GM18861 (cell line): ENCODE measurements at regions not wholly inside any gene's neighbourhood (a gene's known extent, or its start where the extent isn't known, plus 50 kb on each side); places are given as distances from the start of the nearest gene placed in this dataset.
"Not testable (repeated sequence)": the region's sequence is repeated elsewhere in the genome, so short reads cannot be mapped to it uniquely, and the experiment has no call there.

Experiments
- ATAC-seq: cut with Tn5 transposase; IDR thresholded peaks from one replicate; pipeline ENCODE4 v1.9.1; 2021; ENCODE audit not compliant: unreplicated experiment

GRCh38 chr4:133597251-133597650 is 448.2 kb downstream of the PCDH10 start:
- ATAC-seq = no peak

GRCh38 chr4:133596459-133596858 is 447.4 kb downstream of the PCDH10 start:
- no peak for ATAC-seq

DNA sequence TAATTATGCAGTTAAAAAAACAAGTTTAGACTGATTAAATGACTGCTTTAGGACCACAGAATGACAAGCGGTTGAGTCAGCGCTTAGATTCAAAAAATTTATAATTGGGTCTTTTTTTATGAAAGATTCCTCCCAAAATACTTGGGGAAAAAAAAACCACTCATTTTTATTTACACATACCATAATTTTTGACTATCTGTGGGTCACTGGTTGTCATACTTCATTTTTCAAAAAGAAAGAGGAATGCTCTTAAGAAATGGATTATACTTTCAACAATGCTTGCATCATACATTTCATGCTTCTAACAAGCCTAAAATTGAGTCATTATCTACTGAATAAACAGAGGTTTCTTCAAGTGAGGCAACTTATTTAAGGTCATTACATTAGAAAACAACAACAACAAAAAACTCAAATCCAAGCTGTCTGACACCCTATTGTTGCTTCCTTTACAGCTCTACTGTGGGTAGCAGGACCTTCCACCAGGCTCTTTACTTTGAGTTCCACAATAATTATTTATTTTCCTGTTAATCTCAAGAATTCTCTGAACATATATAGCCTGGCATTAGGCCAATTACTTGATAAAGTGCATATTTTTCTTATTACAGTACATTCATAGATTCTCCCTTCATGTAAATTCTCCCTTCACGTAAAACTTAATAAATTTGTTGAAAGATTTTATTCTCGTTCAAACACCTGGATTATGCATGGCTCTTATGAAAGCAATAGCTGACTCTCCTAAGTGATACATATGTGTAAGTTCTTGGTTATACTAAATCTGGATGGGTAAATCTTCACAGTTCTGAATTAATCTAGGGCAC is 445.5 kb downstream of the PCDH10 start:
- ATAC-seq = no peak

- ATAC-seq = no peak
Observed at GRCh38 chr4:133593764-133594163, 444.7 kb downstream of the PCDH10 start.

DNA sequence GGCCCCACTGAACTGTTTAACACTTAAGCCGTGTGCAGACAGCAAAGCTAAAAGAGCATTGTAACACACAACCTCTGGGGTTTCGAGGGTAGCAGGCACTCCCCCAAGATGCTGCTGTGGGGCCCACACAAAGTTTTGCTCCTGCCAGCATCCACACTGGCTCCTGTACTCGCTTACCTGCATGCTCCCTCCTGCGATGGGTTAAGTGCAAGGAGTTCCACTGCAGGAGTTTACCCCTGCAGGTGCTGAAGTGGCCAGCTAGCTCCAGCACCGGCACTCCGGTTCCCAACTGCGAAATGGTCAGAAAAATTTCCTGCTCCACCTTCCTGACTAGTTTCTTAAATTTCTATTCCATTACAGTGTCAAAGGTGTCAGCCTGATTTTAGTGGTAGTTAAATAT is 443.5 kb downstream of the PCDH10 start:
- ATAC-seq = no peak

DNA sequence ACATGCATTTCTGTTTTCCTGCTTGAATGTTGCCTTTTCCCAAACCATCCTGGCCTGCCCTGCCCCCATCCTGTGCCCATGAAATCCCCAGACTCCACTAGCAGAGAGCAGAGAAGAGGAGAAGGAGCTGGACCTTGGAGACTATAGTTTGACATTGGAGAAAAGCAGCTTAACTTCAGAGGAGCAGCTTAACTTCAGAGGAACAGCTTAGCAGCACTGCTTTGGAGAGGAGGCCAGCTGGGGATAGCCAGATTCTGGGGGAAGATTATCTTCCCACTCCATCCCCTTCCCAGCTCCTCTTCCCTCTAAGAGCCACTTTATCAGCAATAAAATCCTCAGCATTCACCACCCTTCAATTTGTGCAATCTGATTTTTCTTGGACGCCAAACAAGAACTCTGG is 443.0 kb downstream of the PCDH10 start:
- no peak for ATAC-seq

DNA sequence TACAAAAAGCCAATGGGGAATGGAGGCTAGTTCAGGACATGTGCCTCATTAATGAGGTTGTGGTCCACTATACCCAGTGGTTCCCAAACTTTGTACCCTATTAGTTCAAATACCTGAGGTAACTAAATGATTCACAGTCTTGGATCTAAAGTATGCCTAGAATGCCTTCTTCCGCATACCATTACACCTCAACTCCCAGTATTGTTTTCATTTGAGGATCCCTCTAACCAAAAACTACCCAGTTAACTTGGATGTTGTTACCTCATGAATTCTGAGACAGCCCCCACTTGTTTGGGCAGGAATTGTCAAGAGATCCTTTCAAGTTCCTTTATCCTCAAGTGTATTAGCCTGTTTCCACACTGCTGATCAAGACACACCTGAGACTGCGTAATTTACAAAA is 439.2 kb downstream of the PCDH10 start:
- no peak for ATAC-seq

GRCh38 chr4:133585323-133585722 is 436.2 kb downstream of the PCDH10 start:
- ATAC-seq = no peak

DNA sequence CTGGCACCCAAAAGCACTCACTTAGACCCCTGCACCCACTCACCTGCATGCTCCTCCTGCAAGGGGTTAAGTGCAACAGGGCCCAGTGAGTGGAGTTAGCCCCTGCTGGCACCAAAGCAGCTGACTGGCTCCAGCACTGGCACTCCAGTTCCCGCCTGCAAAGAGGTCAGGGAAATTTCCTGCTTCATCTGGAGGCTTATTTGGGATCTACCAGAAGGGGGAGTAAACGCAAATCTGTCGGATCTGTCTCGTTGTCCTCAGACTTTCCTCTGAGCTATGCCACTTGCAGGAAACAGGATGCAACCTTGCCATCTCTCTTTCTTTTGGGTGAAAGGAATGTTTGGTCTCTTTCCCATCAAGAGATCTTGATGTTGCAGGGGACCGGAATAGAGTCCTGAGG is 435.6 kb downstream of the PCDH10 start:
- ATAC-seq = no peak

DNA sequence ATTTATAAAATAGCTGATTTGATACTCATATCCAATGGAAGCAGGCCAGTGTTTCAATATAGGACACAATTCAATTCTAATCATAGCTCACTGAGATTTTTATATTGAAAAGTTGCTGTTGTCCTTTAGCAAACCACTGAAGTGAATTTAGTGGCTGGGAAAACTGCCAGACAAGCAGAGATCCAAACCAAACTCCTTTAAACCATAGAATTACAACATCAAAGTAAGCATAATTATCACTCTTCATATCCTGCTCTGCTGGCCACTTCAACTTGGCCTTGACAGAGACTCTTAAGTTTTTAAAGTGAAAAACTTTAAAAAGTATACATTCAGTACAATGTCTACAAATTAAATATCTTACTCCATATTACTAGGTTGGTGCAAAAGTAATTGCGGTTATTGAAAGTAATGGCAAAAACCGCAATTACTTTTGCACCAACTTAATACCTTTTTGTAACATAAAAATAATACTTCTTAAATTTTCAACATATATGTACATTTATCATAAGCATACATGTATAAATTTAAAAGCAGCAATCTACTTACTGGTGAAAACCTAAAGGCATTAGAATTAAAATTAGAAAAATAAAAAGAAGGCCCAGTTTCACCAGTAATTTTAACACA is 433.0 kb downstream of the PCDH10 start:
- no peak for ATAC-seq

DNA sequence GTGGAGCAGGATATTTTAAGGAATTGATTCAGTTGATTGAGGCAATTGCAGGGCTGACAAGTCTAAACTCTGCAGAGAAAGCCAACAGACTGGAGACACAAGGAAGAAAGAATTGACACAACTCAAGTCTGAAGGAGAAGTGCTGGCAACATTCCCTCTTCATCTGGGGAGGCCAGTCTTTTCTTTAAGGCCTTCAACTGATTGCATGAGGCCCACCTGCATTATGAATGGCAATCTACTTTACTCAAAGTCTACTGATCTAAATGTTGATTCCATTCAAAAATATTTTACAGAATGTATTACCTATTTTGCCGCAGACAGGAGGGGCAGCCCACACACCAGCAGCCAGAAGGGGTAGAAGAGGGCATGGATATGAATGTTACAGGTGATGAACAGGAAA is 425.2 kb downstream of the PCDH10 start:
- ATAC-seq = no peak

GRCh38 chr4:133565379-133565778 is 416.3 kb downstream of the PCDH10 start:
- ATAC-seq = no peak

DNA sequence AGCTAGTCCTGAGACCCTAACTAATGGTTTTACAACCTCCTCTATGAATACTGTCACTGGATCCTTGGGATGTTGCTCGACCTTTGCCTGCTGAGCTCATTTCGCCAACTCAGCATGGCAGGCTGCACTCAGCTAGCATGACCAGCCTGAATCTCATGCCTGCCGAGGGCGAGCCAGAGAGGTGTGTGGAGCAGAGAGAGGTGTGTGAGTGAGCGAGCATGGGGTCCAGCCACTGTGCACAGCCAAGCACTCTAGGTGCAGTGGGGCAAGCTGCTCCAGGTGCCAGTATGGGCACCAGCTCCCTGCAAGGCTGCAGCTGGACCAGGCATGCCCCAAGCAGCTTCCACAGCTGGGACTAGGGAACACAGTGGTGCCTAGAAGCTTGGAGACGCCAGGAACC is 410.9 kb downstream of the PCDH10 start:
- no peak for ATAC-seq

DNA sequence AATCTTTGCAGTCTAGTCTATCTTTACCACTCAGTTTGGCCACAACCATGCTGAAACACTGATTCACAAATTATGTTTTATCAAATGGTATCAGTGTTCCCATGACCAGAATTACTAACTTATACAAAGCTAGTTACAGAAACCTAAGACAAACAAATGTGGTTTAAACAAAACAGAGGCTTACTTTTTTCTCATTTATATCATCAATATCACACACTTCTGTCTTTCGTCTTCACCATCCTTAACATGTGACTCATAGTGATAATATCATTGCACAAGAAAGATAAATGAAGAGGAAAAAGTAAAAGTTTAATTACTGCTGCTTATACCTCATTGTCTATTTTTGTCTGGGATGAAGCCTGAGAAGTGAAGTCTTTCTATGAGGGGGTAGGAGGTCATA is 406.6 kb downstream of the PCDH10 start:
- no peak for ATAC-seq

DNA sequence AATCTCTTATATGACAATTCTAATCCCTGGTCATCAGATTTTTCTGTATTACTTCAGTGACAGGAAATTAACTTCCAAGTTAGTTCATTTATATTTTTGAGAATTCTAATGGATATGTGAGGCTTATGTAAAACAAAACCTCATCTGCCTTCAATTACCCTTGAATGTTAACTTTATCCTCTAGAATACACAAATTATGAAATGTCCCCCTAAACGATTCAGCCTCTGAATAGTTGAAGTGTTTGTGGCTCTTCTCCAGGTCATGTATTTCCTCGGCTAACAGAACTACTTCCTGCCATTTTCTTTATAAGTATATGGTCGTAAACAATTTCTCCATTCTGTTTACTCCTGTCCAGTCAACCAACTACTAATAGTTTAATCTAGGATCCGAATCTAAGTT is 401.3 kb downstream of the PCDH10 start:
- ATAC-seq = no peak

- no peak for ATAC-seq
Observed at GRCh38 chr4:133544097-133544496, 395.0 kb downstream of the PCDH10 start.

GRCh38 chr4:133537780-133538281 is 388.7 kb downstream of the PCDH10 start:
- no peak for ATAC-seq

DNA sequence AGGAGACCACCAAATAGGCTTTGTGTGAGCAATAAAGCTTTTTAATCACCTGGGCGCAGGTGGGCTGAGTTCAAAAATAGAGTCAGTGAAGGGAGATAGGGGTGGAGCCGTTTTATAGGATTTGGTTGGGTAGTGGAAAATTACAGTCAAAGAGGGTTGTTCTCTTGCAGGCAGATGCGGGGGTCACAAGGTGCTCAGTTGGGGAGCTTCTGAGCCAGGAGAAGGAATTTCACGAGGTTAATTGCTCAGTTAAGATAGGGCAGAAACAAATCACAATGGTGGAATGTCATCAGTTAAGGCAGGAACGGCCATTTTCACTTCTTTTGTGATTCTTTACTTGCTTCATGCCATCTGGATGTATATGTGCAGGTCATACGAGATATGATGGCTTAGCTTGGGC is 385.1 kb downstream of the PCDH10 start:
- ATAC-seq = not testable (repeated sequence)

- ATAC-seq = no peak
Observed at GRCh38 chr4:133524369-133524768, 375.3 kb downstream of the PCDH10 start.

- ATAC-seq = no peak
Observed at GRCh38 chr4:133513901-133514300, 364.8 kb downstream of the PCDH10 start.

DNA sequence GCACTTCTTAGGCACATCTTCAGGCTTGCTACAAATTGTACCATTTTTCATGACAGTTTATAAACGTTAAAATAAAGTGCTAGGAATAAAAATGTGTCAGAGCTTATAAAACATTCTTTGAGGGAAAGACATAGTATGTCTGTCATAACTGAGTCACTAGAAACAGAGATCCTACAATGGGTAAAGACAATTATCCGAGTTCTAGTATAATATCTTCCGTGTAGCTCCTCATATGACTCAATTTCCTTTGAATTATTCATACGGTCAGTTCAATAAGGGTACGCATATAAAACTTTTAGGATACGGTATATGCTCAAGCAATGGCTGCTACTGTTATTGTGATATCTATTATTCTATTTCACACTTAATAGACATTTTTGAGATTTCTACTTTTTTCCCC is 349.1 kb downstream of the PCDH10 start:
- no peak for ATAC-seq

DNA sequence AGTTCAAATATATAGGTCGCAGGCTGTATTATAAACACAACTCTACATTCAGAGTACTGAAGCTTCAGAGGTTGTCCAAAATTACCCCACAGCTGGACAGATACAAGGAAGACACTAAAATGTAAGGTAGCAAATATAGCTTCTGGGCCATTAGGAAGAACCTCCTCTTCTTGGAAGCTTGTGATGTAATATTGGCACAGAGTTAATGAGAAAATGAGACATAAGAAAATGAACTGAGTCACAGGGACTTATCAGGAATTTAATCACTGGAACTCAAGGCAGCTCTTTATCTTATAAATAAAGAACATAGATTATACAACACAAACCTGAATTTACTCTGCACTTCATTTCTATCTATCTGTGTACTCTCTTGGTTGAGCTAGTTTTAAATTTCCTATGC is 344.7 kb downstream of the PCDH10 start:
- no peak for ATAC-seq

DNA sequence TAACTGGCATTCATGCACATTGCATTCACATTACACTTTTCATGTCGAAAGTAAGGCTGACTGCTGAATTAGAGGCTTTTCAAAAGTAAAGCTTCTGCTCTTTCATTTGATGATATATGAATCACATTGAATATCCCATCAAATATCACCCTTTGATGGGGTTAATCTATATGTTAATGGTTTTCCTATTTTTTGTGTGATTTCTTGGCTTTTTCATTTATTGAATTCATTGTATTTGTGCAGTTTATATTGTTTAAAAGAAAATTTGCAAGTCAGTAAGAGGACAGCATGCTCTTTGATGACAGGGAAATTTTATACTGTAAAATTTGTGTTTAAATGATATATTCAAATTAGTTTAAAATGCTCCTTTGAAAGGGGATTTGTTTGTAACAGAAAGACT is 344.1 kb downstream of the PCDH10 start:
- no peak for ATAC-seq
